ENCODE measurements at regions not wholly inside any gene's neighbourhood (a gene's known extent, or its start where the extent isn't known, plus 50 kb on each side); places are given as distances from the start of the nearest gene placed in this dataset.
"Not testable (repeated sequence)": the region's sequence is repeated elsewhere in the genome, so short reads cannot be mapped to it uniquely, and the experiment has no call there.

DNA sequence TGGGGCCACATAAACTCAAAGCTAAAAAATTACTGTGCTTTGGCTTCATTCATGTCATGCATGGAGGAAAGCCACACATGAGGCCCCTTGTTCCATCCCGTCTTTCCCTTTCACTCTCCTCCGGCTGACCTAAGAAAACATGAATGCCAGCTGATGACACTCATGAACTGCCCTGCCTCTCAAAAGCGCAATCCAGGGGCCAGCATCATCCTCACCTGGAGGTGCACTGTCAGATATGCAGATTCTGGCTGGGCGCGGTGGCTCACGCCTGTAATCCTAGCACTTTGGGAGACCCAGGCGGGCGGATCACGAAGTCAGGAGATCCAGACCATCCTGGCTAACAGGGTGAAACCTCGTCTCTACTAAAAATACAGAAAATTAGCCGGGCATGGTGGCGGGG, 116.1 kb upstream of the FOXN3 start:
- DNase-seq (ENCODE audit: low read depth, low spot score), result no peak

DNA sequence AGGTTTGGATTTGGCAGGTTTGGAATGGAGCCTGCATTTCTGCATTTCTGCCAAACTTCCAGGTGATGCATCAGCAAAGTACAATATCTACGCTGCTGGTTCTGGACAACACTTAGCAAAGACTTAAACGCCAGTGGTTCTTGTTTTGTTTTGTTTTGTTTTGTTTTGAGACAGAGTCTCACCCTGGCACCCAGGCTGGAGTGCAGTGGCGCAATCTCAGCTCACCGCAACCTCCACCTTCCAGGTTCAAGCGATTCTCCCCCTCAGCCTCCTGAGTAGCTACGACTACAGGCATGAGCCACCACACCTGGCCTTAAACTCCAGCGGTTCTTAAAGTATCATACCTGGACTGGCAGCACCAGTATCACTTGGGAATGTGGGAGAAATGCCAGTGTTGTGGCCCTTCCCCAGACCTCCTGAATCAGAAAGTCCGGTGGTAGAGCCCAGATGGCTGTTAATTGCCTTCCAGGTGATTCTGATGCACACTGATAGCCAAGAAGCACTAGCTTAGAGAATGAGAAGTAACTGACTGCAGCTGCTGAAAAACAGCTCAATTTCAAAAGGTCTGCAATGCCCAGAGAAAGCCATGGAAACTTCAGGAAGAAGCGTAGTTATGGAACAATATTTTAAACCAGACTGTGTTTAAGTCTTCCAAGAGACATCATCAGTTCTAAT, 114.8 kb upstream of the FOXN3 start:
- DNase-seq (ENCODE audit: low read depth, low spot score), result no peak

DNA sequence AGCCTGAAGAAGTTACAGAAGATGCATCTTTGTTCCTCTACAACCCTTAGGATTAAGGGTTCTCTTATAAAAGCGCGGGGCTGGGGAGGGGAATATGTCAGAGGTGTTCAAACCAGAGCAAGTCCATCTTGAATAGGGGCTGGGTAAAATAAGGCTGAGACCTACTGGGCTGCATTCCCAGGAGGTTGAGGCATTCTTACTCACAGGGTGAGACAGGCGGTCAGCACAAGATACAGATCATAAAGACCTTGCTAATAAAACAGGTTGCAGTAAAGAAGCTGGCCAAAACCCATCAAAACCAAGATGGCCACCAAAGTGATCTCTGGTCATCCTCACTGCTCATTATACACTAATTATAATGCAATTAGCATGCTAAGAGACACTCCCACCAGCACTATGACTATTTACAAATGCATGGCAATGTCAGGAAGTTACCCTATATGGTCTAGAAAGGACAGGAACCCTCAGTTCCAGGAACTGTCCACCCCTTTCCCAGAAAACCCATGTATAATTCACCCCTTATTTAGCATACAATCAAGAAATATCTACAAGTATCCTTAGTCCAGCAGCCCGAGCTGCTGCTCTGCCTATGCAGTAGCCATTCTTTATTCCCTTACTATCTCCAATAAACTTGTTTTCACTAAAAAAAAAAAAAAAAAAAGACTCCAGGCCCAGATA, 108.1 kb upstream of the FOXN3 start:
- DNase-seq (ENCODE audit: low read depth, low spot score), result no peak

DNA sequence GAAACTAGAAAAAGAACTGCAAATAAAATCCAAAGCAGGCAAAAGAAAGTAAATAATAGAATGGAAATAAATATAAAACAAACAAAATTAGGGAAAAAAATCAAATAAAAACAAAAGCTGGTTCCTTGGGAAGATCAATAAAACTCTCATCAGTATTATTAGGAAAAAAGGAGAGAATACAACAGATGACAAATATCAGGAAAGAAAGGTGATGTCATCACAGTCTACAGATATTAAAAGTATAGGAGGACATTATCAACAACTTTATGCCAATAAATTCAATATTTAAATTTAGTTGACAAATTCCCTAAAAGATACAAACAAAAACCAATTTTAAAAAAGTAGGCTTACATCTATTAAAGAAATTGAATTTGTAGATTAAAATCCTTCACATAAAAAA, 107.4 kb upstream of the FOXN3 start:
- DNase-seq (ENCODE audit: low read depth, low spot score), result no peak

DNA sequence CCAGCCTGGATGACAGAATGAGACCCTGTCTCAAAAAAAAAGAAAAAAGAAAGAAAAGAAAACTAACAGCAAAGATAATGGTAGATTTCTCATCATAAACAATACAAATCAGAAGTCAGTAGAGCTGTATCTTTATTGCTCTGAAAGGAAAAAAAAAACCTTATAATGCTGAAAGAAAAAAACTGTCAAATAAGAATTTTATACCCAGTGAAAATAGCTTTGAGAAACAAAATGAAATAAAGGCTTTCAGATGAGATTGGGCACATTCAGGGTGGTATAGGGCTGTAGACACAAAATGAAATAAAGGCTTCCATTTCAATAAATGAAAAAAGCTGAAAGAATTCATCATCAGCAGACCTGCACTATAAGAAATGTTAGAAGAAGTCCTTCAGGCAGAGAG, 105.0 kb upstream of the FOXN3 start:
- no peak for DNase-seq (ENCODE audit: low read depth, low spot score)

DNA sequence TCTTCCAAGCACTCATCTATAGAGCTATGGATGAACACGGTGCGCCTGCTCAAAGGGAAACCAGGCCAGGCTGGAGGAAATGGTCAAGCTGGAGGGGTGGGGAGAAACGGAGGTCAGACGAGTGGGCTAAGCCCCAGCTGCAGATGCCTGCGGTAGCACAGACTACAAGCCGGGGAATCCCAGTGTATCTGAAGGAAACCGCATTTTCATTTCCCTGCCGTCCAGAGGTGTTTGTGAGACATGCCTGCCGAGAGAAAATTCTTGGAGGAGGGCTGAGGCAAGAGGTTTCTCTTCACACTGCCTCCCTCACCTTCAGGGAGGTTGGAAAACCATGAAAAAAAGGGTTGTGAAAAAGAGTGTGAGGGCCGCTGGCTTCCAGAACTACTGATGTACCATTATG, 102.0 kb upstream of the FOXN3 start:
- DNase-seq (ENCODE audit: low read depth, low spot score), result no peak

DNA sequence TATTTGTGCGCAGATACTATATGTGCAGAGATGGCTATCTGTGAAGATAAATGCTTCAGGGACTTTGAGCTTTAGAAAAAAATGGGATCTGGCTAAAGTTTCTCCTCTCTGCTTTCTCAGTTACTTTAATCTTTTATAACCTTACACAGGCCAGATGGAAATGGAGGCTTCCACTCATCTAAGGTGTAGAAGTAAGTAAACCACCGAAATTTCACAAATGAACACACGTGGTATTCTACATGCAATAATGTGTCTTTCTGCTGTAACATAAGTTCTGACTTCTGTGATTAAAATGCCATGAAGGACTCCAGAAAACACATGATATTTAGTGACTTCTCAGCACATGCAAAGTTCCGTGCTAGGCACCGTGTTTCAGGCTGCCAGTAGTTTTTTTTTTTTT, 99.1 kb upstream of the FOXN3 start:
- DNase-seq (ENCODE audit: low read depth, low spot score), result no peak

DNA sequence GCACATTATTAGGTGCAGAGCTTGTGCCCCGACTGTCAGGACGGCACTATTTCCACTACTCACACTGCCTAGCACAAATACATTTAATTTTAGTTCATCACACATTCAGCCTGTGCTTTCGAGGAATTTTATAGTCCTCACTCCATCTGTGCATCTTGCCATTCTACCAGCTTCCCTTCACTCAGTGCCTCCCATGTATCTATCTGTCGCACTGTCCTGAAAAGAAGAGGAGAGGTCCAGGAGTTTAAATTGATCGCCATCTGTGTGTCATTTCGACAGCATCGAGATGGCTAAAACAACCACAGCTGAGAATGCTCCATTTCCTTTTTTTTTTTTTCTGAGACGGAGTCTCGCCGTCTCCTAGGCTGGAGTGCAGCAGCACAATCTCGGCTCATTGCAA, 97.6 kb upstream of the FOXN3 start:
- DNase-seq (ENCODE audit: low read depth, low spot score), result no peak

DNA sequence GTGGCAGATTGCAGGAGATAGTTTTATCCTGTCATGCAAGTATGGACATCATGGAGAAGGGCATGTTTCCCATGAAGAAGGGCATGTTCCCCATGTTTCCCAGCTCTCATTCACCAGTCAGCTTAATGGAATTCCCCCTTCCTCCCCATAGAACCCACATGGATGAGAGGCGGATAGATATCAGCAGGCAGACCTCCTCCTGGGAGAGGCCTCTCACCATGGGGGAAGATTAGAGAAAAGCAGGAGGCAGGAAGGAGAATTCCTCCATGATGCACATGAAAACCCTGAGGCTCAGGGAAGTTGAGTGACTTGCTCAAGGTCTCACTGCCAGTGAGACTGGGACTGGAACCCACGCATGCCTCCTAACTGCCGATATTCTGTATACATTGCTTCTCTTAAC, 92.9 kb upstream of the FOXN3 start:
- DNase-seq (ENCODE audit: low read depth, low spot score), result no peak

DNA sequence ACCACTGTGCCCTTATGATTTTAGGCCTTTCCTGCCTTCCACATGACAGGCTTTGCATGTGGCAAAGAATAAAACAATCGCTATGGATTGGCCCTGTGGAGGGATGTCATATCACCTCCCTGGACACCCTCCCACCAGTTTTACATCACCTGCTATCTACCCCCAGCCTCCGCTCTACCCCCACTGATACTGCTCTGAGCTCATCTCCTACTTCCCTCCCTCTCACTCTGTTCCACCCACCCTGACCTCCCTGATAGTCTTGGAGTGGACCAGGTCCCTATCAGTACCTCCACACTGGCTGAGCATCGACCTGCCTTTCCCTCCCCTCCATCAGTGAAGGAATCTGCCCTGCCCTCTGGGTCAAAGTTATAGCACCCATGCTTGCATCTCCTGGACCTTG, 91.8 kb upstream of the FOXN3 start:
- DNase-seq (ENCODE audit: low read depth, low spot score), result no peak

DNA sequence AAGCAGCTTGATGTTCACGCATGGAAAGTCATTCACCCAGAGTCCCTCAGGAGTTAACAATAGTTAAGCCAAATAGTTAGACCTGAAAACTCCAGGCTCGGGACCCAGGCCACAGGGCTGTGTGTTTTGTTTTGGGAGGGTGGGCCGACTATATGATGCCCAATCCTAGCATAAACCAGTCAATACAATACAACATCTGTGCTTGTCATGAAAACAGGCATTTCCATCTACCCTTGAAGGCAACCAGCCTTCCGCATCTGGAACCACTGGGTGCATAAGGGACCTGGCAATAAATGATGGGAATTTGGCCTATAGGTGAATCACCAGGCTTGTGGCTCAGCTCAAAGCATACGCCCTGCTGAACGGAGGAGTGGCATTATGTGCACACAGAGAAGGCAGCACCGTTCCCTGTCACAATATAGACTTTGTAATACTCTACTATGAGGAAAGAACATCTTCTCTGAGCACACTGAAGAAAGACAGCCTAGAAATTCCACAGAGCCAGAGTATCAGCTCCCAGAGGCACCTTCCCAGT, 91.0 kb upstream of the FOXN3 start:
- DNase-seq (ENCODE audit: low read depth, low spot score), result no peak

DNA sequence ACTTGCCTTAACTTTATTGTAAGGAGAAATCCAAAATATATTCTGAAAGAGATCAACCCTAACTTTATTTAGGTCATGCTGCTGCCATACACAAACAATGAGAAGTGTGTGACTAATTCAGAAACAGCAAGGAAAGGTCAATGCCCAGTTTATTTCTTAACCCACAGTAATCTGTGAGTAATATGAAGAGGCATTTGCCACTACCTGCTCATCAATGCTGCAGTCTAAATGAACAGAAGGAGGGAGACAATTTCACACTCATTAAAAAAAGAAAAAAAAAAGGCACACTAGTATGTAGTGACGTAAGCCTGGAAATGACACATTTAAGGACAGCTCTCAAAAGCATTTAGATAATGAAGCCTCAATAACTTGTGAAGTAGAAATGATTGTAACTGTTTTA, 90.5 kb upstream of the FOXN3 start:
- no peak for DNase-seq (ENCODE audit: low read depth, low spot score)

DNA sequence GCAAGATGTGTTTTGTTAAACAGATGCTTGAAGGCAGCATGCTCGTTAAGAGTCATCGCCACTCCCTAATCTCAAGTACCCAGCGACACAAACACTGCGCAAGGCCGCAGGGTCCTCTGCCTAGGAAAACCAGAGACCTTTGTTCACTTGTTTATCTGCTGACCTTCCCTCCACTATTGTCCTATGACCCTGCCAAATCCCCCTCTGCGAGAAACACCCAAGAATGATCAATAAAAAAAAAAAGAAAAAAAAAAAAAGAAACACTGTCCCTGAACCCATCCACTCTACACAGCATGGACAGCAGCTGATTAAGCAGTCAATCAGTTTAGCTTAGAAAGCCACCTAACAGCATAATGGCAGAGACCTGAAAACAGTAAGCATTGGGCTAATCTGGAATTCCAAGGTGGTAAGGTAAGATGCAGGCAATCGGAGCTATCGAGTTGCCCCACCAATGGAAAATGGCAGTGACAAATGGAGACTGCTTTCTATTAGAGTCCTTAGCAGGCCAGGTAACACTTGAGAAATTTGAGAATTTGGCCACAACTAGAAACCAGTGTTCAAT, 89.9 kb upstream of the FOXN3 start:
- not testable (repeated sequence) for DNase-seq (ENCODE audit: low read depth, low spot score)

DNA sequence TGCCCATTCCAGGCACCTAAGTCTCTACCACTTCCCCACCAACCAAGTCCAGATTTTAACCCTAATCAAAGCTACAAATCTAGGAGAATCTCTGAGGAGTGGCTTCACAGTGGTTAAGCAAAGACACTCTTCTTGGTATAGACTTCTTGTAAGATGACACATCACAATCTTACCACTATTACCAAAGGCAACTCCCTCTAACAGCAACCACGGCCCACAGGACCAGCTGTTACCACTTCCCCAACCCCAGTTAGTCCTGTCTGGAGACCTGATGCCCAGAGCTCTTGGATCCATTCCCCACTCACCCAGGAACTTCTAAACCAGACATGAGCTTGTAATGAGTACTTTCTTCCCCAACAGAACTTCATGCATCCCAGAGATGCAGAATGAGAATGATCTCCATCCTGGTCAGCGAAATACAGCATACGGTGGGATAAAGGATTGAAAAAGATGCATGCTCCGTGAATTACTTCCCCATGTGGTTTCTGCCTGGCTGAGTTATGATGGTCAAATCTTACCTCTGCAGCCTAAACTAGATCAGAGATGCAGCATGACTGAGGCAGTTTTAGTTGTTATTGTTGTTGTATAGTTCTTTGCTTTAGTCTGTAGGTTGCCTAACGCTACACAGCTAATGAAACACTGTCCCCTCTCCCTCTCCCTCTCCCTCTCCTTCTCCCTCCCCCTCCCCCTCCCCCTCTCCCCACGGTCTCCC, 87.7 kb upstream of the FOXN3 start:
- no peak for DNase-seq (ENCODE audit: low read depth, low spot score)

DNA sequence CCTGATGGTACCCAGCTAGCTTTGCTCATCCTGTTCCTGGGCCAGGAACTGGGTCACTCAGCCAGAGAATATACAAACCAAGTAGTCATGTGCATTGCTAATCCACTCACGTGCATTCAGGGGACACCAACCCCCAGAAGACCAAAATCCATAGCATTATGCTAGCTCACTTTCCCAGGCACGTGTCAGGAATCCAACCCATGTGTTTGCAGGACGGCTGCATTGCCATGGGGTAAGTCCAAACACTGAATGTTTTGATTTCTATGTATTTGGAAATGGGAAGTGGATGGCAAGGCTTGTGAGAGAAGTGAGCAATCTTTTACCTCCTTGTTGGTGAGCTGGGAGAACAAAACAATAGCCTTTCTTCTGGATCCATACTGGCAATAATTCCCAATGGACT, 87.1 kb upstream of the FOXN3 start:
- no peak for DNase-seq (ENCODE audit: low read depth, low spot score)

DNA sequence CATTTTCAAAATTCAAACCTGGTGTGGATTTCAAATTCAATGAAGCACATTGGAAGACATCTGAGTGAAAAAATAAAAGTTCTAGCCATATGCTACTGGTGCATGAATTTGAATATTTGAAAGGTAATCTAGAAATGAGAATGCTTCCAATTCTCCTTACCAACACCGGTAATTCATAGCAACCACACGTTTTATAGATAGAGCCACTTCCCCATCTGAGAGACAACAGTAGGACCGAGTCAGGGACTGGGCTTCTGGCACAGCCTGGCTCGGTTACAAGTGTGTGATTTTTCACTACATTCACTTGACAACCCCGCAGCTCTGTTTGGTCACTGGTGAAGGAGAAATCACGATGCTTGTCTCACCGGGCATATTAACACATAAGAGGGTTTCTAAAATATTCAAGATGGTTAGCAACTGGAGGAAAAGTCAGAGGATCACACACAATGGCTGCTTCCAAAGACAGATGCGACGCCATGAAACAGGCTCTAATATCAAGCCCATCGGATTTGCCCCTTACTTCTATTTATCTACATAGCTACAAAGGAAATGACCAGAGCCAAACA, 86.5 kb upstream of the FOXN3 start:
- DNase-seq (ENCODE audit: low read depth, low spot score), result no peak

DNA sequence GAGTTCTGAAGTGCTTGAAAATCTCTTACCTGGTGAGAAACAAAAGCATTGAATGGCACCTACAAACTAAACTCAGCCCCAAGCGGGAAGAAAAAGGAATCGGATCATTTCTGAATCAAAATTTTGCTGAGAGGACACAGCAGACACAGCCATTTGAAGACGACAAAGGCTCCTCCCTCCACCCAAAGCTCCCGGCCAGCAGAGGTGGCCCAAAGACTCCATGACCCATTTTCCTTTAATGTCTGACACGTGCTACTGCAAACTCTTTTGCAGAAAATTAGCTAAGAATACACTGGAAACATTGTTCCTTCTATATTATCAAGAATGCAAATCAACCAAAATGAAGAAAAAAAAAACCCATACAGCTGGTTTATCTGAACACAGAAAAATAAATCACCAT, 85.9 kb upstream of the FOXN3 start:
- no peak for DNase-seq (ENCODE audit: low read depth, low spot score)

DNA sequence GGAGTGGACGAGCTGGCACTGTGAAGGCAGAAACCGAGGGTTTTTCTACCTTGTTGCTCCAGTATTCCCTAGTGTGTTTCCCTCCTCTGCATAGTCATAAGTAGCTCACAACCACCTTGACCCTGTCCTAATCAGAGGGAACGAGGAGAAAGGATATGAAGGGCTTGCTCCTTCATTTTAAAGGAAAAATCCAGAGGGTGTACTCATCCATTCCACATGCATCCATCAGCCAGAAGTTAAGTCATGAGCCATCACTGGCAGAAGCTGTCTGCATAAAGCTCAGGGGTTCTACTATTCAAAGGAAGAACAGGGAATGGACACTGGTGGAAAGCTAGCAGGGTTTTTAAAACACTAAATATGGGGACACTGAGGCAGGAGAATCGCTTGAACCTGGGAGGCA, 84.3 kb upstream of the FOXN3 start:
- DNase-seq (ENCODE audit: low read depth, low spot score), result no peak

DNA sequence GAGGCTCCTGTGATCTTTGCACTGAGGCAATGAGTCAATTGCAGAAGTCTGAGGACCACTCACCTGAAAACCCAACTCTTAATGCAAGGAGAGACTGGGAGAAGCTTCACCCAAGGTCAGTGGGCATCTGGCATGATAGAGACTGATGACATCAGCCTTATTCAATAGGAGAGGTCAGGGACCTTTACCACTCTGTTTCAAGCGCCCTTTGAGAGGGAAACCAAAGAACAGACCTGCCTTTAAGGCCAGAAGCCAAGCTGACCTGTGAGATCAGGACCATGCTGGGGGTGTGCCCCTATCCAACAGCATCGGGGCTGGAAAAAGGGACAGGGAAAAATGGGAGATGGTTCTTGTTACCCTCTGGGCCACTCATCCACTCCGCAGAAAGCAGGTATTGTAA, 83.3 kb upstream of the FOXN3 start:
- no peak for DNase-seq (ENCODE audit: low read depth, low spot score)

DNA sequence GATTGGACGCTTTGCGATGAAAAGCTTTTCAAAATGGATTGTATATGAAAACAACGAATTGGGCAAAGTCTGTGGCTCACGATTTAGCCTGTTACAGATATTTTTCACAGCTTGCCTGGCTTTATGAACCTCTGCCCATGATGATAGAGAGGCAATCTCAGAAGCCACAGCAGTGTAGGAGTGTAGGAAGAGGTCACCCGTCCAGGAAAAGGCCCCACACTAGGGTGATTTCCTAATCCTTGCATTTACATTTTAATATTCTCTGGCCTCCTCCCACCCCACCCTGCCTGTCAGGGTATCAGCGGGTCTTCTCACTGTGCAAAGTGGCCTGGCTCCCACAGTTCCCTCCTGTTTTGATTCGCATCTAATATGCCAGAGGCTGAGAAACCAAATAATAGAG, 81.8 kb upstream of the FOXN3 start:
- DNase-seq (ENCODE audit: low read depth, low spot score), result no peak

DNA sequence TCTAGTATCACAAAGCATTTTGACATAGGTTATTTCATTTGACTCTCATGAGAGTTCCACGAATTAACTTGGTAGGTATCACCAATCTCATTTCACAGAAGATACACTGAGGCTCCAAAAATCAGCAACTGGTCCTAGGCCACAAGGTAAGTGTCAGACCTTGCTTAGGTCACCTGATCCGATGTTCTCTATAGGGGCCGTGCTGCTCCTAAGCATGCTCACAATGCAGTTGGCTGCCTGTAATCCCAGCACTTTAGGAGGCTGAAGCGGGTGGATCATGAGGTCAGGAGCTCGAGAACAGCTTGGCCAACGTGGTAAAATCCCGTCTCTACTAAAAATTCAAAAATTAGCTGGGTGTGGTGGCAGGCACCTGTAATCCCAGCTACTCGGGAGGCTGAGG, 78.7 kb upstream of the FOXN3 start:
- no peak for DNase-seq (ENCODE audit: low read depth, low spot score)
